ENCODE measurements at regions not wholly inside any gene's neighbourhood (a gene's known extent, or its start where the extent isn't known, plus 50 kb on each side); places are given as distances from the start of the nearest gene placed in this dataset.

DNA sequence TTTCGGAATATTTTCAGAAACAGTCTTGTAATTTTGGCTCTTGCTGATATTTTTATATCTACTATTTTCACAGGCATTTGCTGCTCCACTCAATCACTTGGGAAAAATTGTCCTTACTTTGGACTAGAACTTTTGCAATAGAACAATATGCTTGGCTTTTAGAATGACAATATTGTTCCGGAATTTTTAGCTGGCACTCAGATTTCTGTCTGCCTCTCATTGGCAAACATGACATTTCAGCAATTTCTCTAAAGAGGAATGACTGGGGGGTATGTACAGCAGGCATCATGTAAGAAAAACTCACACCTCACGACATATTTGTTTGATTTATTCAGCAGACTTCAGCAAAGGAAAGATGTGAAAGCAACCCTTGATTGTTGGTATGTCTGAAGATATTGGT lies 243.6 kb upstream of the GPRIN3 start:
- no peak for DNase-seq (ENCODE audit: low read depth, low spot score)

DNA sequence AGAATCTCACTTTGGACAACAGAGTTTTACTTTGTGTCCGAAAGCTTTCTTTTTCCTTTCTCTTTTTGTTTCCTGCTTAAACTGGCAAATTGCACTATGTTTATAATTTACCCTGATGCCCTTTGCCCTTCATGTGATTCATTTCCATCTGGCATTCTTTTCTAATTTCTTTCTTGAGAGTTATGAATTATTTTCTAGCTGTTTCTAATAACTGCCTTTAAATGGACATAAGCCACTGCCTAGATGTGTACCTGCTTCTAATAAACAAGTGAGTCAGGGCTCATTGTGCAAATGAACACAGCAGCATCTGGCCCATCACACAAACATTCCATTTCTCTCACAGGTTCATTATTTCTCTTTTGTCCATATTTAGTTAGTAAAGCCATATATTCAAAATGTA lies 242.3 kb upstream of the GPRIN3 start:
- no peak for DNase-seq (ENCODE audit: low read depth, low spot score)

DNA sequence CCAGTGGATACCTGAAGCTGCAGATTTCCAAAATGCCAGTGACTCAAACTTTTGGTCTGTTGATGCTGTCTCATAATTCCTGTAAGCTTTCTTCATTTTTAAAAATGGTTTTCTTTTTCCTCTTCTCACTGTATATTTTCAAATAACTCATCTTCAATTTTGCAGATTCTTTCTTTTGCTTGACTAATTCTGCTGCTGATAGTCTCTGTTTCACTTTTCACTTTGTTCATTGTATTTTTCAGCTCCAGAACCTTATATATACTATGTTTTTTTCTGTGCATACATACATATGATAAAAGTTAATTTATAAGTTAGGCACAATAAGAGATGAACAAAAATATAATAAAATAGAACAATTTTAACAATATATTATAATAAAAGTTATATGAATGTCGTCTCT lies 237.7 kb upstream of the GPRIN3 start:
- DNase-seq (ENCODE audit: low read depth, low spot score), result no peak

DNA sequence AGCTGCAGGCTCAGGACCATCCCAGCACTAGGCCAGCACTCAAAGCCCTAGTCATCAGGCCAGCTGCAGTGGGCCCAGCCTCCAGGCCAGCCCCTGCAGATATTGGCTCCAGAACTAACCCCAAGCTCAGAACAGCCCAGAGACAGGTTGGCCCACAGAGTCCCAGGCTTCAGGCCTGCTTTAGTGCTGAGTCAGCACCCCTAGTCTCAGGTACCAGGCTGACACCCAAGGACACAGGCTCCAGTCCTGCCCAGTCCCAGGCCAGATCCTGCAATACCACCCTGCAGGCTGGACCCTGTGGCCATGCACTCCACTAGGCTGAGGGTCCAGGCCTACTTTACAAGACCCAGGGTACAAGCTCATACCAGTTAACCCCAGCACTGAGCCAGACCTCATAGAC lies 234.4 kb upstream of the GPRIN3 start:
- no peak for DNase-seq (ENCODE audit: low read depth, low spot score)

DNA sequence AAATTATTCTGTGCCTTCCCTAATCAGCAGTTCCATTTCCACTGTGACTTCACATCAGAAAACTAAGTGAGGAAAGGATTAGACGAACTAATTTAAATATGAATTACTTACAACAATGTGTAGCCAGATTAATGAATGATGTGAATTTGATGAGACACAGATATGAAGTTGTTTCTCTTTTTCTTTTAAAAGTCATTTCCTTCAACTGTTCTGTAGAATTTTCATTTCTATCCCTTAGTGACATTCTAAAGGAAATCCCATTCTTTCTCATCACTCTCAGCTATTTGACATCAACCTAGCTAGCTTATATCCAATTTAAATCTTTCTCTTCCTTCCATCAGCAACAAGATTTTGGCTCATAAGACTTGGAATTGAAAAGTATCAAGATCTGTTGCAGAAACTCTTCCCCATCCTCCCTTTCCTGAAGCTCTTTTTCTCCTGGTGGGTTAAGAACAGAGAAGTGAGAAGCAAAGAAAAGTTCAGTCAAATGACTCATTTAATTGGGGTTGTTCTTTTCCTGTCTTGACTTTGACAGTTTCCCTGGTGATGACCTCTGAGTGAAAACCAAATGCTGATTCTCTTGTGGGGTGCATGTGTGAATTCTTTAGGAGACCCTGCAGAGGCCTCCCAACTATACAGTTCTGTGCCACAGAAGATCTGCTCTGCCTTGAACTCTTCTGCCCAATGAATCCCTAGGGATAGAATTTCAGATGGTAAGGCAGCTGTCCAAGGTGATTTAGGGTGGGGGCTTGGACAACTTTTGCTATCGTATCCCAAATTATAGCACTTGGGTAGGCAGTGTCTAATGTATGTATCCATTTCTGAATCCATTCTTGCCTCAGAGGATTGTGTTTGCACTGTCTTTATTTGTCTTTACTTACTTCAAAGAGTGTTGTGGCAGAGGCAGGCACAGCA lies 232.5 kb upstream of the GPRIN3 start:
- DNase-seq (ENCODE audit: low read depth, low spot score), result no peak

DNA sequence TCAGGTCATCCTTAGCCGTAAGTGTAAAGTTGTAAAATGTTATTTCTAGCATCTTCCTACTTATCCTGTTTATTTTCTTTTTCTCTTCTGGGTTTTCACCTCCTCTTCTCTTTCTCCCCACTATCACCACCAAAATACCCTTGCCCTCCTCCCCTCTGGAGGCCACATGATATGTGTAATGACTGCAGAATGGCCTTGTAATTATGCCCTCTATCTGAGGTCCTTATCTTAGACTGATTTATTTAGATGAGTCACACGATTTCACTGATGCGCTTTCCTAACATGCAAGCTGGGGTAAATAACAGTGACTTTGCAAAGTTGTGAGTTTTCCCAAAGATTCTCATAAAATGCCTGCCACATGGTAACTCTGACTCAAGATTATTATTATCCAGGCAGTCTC lies 231.8 kb upstream of the GPRIN3 start:
- no peak for DNase-seq (ENCODE audit: low read depth, low spot score)

DNA sequence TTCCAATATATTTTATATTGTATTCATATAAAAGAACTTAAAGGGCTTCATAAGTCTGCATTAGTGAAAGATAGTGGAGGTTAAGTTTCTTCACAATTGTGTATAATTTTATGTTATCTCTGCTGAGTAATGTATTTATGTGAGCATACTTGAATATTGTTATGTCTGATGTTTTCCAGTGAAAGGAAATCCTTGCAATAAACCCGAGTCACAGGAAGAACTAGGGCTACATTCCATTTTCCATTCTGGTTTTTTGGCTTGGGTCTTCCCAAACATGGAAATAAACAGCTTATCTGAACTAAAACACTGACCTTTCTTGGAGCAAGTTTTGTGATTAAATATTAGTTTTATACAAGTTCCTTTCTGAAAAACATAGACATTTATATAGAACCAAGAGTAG lies 231.3 kb upstream of the GPRIN3 start:
- DNase-seq (ENCODE audit: low read depth, low spot score), result no peak

DNA sequence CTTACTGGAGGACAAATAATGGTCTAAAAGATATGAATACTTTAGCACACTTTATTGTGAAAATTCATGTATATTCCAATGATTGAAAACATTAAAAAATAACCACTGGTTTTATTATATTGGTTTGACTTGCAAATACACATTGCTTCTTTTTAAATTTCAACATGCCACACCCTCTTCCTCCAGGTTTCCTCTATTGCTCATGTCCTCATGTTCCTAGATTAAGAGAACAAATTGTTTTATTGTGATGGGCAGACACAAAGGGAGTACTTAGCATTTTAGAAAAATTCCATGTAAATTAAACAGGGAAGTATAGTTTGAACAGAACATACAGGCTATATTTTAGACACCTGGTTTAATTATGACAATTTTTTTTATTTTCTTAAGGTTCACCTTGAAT lies 230.6 kb upstream of the GPRIN3 start:
- no peak for DNase-seq (ENCODE audit: low read depth, low spot score)

DNA sequence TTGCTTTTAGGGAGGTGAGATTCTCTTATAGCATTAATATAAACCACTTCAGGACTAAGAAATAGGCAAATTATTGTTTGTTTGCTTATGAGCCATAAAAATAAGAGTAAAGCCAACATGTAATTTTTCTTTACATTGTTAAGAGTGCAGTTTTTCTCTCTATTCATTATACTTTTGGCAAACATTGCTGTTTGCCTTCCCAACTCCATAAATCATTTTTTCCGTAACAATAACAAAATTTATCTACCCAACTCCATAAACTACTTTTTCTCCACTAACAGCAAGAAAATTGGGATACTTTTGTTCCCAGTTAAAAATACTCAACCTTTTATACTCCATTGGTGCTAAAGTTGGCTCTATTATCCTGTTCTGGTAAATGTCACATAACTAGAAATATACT lies 229.7 kb upstream of the GPRIN3 start:
- DNase-seq (ENCODE audit: low read depth, low spot score), result no peak

DNA sequence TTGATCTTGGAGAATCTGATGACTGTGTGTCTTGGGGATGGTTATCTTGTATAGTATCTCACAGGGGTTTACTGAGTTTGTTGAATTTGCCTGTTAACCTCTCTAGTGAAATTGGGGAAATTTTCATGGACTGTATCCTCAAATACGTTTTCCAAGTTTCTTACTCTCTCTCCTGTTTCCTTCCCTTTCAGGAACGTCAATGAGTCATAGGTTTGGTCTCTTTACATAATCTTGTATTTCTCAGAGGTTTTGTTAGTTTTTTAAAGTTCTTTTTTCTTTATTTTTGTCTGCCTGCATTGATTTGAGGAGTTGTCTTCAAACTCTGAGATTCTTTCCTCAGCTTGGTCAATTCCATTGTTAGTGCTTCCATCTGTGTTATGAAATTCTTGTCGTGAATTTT lies 227.7 kb upstream of the GPRIN3 start:
- DNase-seq (ENCODE audit: low read depth, low spot score), result no peak

DNA sequence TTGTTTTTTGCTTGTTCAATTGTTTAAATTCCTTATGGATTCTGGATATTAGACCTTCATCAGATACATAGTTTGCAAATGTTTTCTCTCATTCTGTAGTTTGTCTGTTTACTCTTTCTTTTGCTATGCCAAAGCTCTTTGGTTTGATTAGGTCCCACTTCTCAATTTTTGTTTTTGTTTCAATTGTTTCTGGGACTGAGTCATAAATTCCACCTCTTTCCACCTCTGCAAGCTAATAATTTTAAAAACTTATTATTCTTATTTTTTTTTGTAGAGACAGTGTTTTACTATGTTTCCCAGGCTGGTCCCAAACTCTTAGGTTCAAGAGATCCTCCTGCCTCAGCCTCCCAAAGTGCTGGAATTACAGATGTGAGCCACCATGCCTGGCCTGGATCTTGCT lies 226.8 kb upstream of the GPRIN3 start:
- DNase-seq (ENCODE audit: low read depth, low spot score), result no peak

DNA sequence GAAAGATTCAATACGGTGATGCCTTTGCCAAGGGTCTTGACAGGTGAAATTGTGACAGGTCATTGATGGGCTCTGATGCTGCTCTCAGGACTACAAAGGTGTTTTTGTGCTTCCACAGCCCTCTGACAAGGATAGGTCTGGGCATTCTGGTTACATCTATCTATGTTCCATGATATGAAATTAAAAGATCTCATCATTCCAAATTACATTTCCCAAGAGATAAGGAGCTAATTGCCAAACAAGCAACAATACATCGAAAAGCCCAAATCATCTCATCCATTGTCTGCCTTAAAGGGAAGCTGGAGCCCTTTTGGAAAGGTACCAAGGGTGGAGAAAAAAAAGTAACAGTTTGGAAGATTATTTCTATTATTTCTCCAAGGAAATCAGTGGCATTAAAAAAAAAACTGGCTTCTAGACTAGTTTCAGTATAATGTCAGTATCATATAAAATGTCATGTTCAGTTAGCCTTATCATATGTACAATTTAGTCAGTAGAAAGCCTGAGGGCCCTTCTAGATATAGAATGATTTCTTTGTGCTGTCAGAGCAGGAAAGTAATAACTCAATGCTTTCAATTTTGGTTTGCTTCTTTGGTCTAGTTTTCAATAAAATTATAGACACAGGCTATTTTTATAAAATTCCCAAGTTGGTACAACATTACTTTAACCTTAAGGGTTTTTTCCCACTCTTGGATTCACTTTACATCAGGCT lies 224.5 kb upstream of the GPRIN3 start:
- DNase-seq (ENCODE audit: low read depth, low spot score), result no peak

DNA sequence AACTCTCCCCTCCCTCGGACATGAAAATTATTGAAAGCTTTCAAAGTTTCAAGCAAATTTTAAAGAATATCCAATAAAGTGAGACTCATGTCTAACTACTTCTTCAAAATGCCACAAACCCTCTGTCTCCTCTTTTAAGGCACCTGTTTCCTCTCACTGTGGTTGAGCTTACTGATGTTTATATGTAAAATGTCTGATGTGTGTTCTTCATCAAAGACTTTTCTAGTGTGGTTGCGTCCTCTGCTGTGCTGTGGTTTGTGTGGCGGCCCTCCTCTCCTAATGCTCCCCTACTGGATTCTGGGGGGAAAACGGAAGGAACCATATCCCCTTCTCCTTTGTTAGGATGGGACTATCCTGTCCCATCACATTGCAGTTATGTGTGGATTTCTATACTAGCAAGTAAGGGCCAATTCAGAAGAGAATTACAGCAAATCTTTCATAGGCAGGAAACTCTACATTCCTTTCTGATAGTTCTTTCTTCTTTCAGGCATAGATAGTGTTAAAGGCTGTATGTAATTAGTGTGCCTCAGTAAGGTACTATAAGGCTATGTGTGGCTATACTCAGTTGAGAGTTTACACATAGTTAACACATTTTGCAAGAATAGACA lies 221.0 kb upstream of the GPRIN3 start:
- DNase-seq (ENCODE audit: low read depth, low spot score), result no peak

DNA sequence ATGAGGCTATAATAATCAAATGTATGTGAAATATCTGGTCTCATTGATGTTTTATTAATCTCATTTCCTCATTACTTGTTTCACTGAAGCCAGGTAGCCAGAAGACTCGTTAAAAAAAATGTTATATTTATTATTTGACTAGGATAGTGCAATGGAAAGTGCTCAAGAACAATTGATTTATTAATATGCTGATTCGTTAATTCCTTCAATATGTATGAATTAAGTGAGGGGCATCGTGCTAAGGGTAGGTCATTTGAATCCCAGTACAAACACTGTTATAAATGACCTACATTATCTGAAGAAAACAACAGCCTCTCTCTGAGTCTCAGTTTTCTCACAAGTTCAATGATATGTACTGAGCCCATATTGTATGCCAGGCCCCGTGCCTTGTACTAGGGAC lies 214.2 kb upstream of the GPRIN3 start:
- no peak for DNase-seq (ENCODE audit: low read depth, low spot score)

DNA sequence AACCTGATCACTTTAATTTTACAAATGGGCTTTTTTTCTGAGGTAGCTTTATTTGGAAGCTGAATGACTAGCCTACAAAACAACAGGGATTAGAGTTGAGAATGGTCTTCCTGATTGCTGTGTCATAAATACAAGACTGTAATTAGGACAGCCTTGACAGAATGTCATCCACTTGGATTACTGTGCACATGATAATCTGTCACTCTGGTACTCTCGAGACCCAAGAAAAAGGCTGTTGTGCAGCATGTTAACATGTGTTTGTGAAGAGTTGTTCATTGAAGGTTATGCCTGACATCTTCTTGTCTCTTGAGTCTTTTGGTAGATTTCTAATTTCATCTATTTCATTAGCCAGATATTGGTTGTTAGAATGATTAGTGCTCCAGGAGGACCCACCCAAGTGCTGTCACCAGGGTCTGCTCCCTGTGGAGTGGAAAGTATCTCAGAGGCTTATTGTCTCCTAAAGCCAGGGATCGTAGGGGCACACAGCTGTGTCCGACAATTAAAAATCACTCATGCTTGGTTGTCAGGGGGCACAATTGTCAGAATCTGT lies 212.2 kb upstream of the GPRIN3 start:
- DNase-seq (ENCODE audit: low read depth, low spot score), result no peak

DNA sequence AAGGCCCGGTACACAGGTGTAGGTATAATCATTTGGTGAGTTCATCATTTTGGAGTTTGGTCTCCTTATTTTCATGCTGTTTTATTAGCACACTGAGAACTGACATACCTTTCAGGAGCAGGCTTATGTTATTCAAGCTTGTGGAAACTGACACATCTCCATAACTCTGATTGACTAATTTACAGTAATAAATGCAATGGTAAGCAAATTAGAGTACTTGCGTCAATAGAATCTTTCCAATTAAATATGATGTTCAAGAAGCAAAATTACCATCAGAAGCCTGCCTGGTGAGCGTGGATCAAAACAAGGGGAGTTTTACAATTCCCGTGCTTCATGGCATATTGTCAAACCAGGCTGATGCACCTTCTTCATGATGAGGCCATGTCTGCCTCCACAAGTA lies 210.7 kb upstream of the GPRIN3 start:
- DNase-seq (ENCODE audit: low read depth, low spot score), result no peak

DNA sequence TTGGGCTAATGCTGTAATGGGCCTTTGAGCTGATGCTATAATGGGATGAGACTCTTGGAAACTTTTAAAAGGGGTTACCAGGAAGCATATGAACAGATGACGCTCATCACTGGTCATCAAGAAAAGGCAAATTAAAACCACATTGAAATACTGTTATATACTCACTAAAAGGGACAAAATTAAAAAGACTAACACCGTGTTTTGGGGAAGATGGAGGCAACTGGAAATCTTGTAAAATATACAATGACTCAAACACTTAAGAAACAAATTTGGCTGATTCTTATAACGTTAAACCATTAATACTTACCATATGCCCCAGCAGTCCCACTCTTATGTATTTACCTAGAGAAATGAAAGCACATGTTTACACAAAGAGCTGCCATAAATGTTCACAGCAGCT lies 207.2 kb upstream of the GPRIN3 start:
- no peak for DNase-seq (ENCODE audit: low read depth, low spot score)

DNA sequence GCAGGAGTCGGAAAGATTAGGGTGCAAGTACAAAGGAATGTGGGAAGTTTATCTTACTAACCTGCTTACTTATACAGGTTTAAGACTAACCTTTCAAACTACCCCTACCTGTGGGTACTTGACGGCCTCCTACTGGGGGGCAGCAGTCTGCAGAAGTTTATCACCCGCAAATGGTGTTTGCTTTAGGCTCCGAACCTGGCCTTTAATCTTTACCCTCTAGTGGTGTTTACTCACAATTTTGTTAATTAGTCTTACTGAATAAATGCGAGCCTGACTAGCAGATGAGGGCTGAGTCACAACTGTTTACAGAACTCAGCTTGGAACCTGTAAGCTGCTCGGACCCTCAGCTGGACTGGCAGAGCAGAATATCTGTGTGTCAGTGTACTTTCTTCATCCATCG lies 204.2 kb upstream of the GPRIN3 start:
- no peak for DNase-seq (ENCODE audit: low read depth, low spot score)

DNA sequence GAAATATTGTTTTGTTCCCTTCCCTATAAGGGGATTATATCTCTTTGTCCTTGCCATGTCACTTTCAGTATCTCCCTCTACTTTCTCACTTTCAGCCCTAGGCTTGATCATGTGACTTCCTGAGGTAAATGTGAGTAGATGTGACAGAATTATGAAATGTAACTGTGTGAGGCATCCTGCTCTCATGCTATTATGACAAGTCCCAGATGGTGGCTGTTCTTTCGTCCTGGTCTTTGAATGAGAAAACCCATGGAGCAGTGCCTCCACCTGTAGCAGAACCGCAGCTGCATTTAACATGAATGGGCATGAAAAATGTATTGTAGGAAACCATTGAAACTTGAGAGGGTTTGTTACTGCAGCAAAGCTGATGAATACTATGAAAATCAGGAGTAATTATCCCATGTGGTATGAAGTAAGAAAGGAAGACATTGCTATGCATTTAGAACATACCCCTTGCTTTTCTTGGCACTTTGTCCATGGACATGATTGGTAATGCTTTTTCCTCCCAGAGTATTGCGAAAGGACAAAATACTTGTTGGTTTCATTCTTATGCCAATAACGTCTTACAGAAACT lies 202.2 kb upstream of the GPRIN3 start:
- no peak for DNase-seq (ENCODE audit: low read depth, low spot score)

DNA sequence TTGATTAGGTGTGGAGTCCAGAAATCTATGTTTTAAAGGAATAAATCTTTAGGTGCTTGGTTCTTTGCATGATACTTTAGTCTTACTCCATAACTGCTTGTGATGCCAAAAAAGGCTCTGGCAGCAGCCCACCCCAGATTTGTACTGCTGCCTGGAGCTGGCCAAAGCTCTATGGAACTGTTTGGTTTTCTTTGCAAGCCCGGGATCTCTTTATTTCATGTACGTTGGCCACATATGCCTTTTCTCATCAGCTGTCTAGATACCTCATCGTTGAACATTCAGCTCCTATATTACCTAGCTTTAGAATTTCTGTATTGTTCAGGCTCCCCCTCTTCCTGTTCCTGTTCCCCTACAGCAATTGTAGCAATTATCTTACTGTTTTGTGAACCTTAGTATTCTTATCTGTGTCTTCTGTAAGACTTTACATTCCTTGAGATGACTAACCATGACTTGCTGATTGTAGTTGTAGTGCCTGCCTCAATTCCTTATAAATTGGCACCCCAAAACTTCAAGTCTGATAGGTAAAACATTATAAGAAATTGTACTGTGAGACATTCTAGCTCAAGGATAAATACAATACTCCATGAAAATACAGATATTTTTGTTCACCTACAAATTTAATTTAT lies 199.4 kb upstream of the GPRIN3 start:
- DNase-seq (ENCODE audit: low read depth, low spot score), result no peak

DNA sequence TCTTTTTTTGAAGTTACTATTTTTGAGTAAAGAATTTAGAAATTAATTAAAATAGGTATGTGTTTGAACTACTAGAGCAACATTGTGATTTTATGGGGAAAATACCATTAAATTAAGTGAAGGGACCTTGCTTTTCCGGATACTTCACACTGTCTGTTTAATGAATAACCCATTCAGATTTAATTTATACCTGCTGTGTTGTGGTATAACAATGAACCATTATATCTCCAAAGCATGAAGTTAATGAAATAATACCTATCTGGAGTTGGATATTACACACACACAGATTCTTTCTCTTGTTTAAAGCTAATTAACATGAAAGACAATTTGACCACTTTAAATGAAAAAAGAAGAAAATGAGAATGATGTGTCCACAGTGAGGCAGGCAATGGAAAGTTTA lies 195.0 kb upstream of the GPRIN3 start:
- no peak for DNase-seq (ENCODE audit: low read depth, low spot score)
